ENCODE measurements at regions not wholly inside any gene's neighbourhood (a gene's known extent, or its start where the extent isn't known, plus 50 kb on each side); places are given as distances from the start of the nearest gene placed in this dataset.

- TF ChIP-seq PRDM15 (CRISPR knock-in tag; IDR thresholded peaks at IDR 0.05) (no peak), MEF2A (IDR thresholded peaks at IDR 0.05; ENCODE audit: insufficient read depth, low read depth, low read length) (no peak), USF2 (IDR thresholded peaks at IDR 0.05; ENCODE audit: borderline replicate concordance, low read depth, low read length) (no peak), SMARCA5 (IDR thresholded peaks at IDR 0.05) (no peak), ZNF207 (IDR thresholded peaks at IDR 0.05; ENCODE audit: borderline replicate concordance) (no peak), KLF5 (IDR thresholded peaks at IDR 0.05; ENCODE audit: partially characterized antibody) (no peak), KDM1A (IDR thresholded peaks at IDR 0.05; ENCODE audit: borderline replicate concordance) (no peak), IKZF2 (IDR thresholded peaks at IDR 0.05) (no peak)
Observed at GRCh38 chr13:44255771-44256364, 117.8 kb upstream of the SERP2 start (continued).

GRCh38 chr13:44257796-44258195 lies 115.8 kb upstream of the SERP2 start:
- Histone ChIP-seq H2AFZ (ENCODE audit: control insufficient read depth, low read depth, low read length) (no peak overlapping the region), H3K4me2 (ENCODE audit: control insufficient read depth, insufficient read depth) (no peak overlapping the region), H3K9me3 (replicated peaks; ENCODE audit: control insufficient read depth, insufficient read depth, low read length) (no peaks in the 10 kb centered on the region; the same call in 2 of the 3 replicates), H4K20me1 (ENCODE audit: control insufficient read depth, insufficient read depth) (no peaks in the 10 kb centered on the region), H3K4me3 (no peak overlapping the region), H3K9ac (ENCODE audit: control insufficient read depth, insufficient read depth, low read length) (no peak overlapping the region), H3K4me1 (ENCODE audit: control insufficient read depth, insufficient read depth, low read length) (peaks cover 10% of the 10 kb centered on the region), H3K27ac (ENCODE audit: control insufficient read depth, insufficient read depth) (no peak overlapping the region), H3K79me2 (ENCODE audit: control insufficient read depth, insufficient read depth, low read length) (no peaks in the 10 kb centered on the region), H3K27me3 (replicated peaks in 1 of 2; ENCODE audit: control insufficient read depth in 2 of 2, insufficient read depth in 2 of 2, low read length in 1 of 2) (no peaks in the 10 kb centered on the region), H3K36me3 (ENCODE audit: control insufficient read depth in 2 of 2, insufficient read depth in 2 of 2, low read length in 1 of 2) (no peaks in the 10 kb centered on the region)
- RAD21 ChIA-PET (ENCODE audit: unreplicated experiment) = no interaction called here
- SMC1A ChIA-PET (ENCODE audit: uncharacterized antibody, unreplicated experiment) = no interaction called here
- intact Hi-C loops (cut with micrococcal nuclease; ENCODE audit: unreplicated experiment) = no loop called here
- no TSS peak for BruUV-seq (replicated peaks)
- in situ Hi-C loops (cut with MboI) = no loop called here
- FAIRE-seq = no peak
- WGBS (ENCODE audit: insufficient coverage, insufficient replicate concordance, low lambda C conversion rate, missing lambda C conversion rate) = over 99% methylated on average over 4 of the region's 4 CpGs
- no peak for ATAC-seq
- no peak for DNase-seq (ENCODE audit: low read depth, low spot score)
- CTCF ChIA-PET = no interaction called here
- POLR2A ChIA-PET = no interaction called here
- TF ChIP-seq REST (IDR thresholded peaks at IDR 0.05; ENCODE audit: low read depth, low read length) = no peak
- TF ChIP-seq, protein P1, sequence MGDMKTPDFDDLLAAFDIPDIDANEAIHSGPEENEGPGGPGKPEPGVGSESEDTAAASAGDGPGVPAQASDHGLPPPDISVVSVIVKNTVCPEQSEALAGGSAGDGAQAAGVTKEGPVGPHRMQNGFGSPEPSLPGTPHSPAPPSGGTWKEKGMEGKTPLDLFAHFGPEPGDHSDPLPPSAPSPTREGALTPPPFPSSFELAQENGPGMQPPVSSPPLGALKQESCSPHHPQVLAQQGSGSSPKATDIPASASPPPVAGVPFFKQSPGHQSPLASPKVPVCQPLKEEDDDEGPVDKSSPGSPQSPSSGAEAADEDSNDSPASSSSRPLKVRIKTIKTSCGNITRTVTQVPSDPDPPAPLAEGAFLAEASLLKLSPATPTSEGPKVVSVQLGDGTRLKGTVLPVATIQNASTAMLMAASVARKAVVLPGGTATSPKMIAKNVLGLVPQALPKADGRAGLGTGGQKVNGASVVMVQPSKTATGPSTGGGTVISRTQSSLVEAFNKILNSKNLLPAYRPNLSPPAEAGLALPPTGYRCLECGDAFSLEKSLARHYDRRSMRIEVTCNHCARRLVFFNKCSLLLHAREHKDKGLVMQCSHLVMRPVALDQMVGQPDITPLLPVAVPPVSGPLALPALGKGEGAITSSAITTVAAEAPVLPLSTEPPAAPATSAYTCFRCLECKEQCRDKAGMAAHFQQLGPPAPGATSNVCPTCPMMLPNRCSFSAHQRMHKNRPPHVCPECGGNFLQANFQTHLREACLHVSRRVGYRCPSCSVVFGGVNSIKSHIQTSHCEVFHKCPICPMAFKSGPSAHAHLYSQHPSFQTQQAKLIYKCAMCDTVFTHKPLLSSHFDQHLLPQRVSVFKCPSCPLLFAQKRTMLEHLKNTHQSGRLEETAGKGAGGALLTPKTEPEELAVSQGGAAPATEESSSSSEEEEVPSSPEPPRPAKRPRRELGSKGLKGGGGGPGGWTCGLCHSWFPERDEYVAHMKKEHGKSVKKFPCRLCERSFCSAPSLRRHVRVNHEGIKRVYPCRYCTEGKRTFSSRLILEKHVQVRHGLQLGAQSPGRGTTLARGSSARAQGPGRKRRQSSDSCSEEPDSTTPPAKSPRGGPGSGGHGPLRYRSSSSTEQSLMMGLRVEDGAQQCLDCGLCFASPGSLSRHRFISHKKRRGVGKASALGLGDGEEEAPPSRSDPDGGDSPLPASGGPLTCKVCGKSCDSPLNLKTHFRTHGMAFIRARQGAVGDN (IDR thresholded peaks at IDR 0.05) = no peak

All from GM12878 (cell line).